RWPE2 (cell line): ENCODE measurements at regions not wholly inside any gene's neighbourhood (a gene's known extent, or its start where the extent isn't known, plus 50 kb on each side); places are given as distances from the start of the nearest gene placed in this dataset.

Experiments used
- ATAC-seq: fragments of 200-7000 bp; cut with Tn5 transposase; 3 replicates; pipeline ENCODE4 v1.9.1; 2021; ENCODE audit warnings: low read depth
- DNase-seq: peaks from one replicate; pipeline ENCODE4 v3.0.0-alpha.2; 2020; ENCODE audit warnings: low spot score
- H3K27ac ChIP-seq: fragments of 450-650 bp; 2 replicates; pipeline ENCODE4 v1.5.1; 2017; ENCODE audit warnings: mild to moderate bottlenecking; ENCODE audit not compliant: poor library complexity, severe bottlenecking
- H3K27me3 ChIP-seq: fragments of 250-450 bp; sonication (Bioruptor Pico); 2 replicates; pipeline ENCODE4 v1.5.1; 2021; ENCODE audit warnings: mild to moderate bottlenecking, moderate library complexity; ENCODE audit not compliant: insufficient read depth, poor library complexity, severe bottlenecking
- H3K36me3 ChIP-seq: fragments of 250-450 bp; sonication (Bioruptor Pico); 2 replicates; pipeline ENCODE4 v1.5.1; 2020; ENCODE audit warnings: low read depth, mild to moderate bottlenecking, moderate library complexity
- H3K4me1 ChIP-seq: fragments of 250-450 bp; sonication (Bioruptor Pico); 2 replicates; pipeline ENCODE4 v1.5.1; 2021; ENCODE audit warnings: mild to moderate bottlenecking, moderate library complexity; ENCODE audit not compliant: insufficient read depth, poor library complexity, severe bottlenecking
- H3K4me3 ChIP-seq: fragments of 250-450 bp; sonication (Bioruptor Pico); 2 replicates; pipeline ENCODE4 v1.5.1; 2021; ENCODE audit warnings: mild to moderate bottlenecking, moderate library complexity; ENCODE audit not compliant: severe bottlenecking
- H3K9me3 ChIP-seq: fragments of 250-450 bp; sonication (Bioruptor Pico); 2 replicates; pipeline ENCODE4 v1.5.1; 2021; ENCODE audit warnings: mild to moderate bottlenecking, moderate library complexity; ENCODE audit not compliant: severe bottlenecking
- CTCF ChIP-seq: fragments of 450-650 bp; IDR thresholded peaks from one replicate; pipeline ENCODE4 v1.5.1; 2017; ENCODE audit warnings: mild to moderate bottlenecking, moderate library complexity; ENCODE audit not compliant: poor library complexity, severe bottlenecking

DNA sequence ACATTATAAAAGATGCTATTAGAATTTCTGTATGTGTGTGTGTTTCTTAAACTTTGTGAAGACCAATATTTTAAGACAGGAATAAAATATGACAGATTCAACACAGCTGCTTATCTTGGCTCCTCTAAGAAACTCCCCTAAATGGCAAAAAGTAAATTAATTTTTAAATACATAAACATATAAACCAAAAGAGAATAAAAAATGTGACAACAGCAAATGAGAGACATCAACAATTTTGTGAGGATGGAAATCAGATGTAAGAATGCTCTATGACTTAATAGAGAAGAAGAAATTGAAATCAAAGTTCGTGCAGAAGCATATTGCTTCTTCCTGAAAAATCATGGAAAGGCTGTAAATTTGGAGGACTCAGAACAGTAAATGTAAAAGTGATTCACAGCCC, 1083.8 kb downstream of the FLRT2 start:
- DNase-seq (no peak), ATAC-seq (no peak)
- H3K9me3 ChIP-seq, result no peaks in the 10 kb centered on the region
- no peak overlapping the region for H3K4me3 ChIP-seq
- peaks cover 9% of the 10 kb centered on the region for H3K27me3 ChIP-seq
- no peak for TF ChIP-seq CTCF
- no peak overlapping the region for H3K27ac ChIP-seq
- H3K4me1 ChIP-seq, result peaks cover 10% of the 10 kb centered on the region
- H3K36me3 ChIP-seq, result no peaks in the 10 kb centered on the region

DNA sequence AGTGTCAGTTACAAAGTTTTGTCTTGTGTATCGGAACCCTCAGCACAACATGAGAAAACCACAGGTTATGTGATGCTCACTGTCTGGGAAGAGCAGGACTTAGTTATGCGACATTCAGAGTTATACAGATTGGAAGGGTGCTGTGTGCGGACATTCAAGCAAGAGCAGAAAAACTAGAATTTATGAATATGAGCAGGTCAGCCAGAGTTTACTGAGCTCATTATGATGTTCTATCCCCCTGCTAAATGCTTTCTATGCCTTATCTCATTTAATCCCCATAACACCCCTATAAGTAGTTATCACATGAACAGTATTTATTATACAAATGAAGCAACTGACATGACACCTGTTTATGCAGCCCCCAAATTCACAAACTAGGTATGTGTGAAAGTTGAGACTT, 1083.2 kb downstream of the FLRT2 start:
- ATAC-seq (no peak), DNase-seq (no peak)
- TF ChIP-seq CTCF, result no peak
- Histone ChIP-seq H3K36me3 (no peaks in the 10 kb centered on the region), H3K4me1 (peaks cover 9% of the 10 kb centered on the region), H3K27ac (no peak overlapping the region), H3K9me3 (no peaks in the 10 kb centered on the region), H3K27me3 (peaks cover 9% of the 10 kb centered on the region), H3K4me3 (no peak overlapping the region)

DNA sequence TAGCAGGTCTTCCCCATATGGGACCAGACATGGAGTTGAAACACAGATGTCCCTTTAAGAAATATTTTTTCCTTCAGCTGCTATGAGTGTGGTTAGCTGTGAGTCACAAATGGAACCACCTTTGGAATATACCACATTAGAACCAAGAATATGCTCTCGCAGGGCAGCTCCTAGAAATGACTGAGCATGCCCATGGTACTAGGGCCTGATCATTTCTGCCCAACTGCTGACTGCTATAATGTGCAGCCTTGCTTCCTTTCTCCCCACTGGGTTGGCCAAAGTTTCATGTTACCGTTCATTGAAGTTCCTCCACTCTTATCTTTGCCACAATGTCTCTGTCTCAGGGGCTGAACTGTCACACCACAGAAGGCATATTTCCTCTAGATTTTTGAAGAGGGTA, 1074.6 kb downstream of the FLRT2 start:
- H3K4me1 ChIP-seq, result no peaks in the 10 kb centered on the region
- no peaks in the 10 kb centered on the region for H3K9me3 ChIP-seq
- ATAC-seq (no peak), DNase-seq (no peak)
- H3K36me3 ChIP-seq, result no peaks in the 10 kb centered on the region
- no peaks in the 10 kb centered on the region for H3K27me3 ChIP-seq
- no peak overlapping the region for H3K27ac ChIP-seq
- H3K4me3 ChIP-seq, result no peak overlapping the region
- no peak for TF ChIP-seq CTCF

- H3K4me1 ChIP-seq, result no peaks in the 10 kb centered on the region
- DNase-seq, result no peak
These were observed 1072.3 kb downstream of the FLRT2 start for GRCh38 chr14:86602263-86602662.

GRCh38 chr14:86601813-86602212, 1071.9 kb downstream of the FLRT2 start:
- Histone ChIP-seq H3K4me1 (no peaks in the 10 kb centered on the region), H3K9me3 (no peaks in the 10 kb centered on the region), H3K4me3 (no peak overlapping the region), H3K27ac (no peak overlapping the region), H3K27me3 (no peaks in the 10 kb centered on the region), H3K36me3 (no peaks in the 10 kb centered on the region)
- no peak for DNase-seq
- no peak for ATAC-seq
- TF ChIP-seq CTCF, result no peak

More at GRCh38 chr14:86602263-86602662, 1072.3 kb downstream of the FLRT2 start:
- H3K36me3 ChIP-seq, result no peaks in the 10 kb centered on the region
- H3K27me3 ChIP-seq, result no peaks in the 10 kb centered on the region
- no peak overlapping the region for H3K4me3 ChIP-seq
- TF ChIP-seq CTCF, result no peak
- ATAC-seq, result no peak
- no peaks in the 10 kb centered on the region for H3K9me3 ChIP-seq
- no peak overlapping the region for H3K27ac ChIP-seq
